HepG2 (cell line): ENCODE measurements at regions not wholly inside any gene's neighbourhood (a gene's known extent, or its start where the extent isn't known, plus 50 kb on each side); places are given as distances from the start of the nearest gene placed in this dataset.

Experiments
- ATAC-seq: fragments of 200-7000 bp; cut with Tn5 transposase; 3 replicates; pipeline ENCODE4 v1.9.1; 2020; ENCODE audit warnings: mild to moderate bottlenecking, moderate library complexity
- BruUV-seq: library from RNA; stranded (reverse); fragments of 400-500 nt; replicated peaks from 2 replicates; lab custom pipeline; 2021; lab: Mats Ljungman, UMichigan
- CTCF ChIA-PET: fragments of 300-600 bp; formaldehyde crosslinking; extraction: SDS; loops from one replicate; lab custom pipeline; 2021; ENCODE audit warnings: low total read pairs, inconsistent platforms, low intra/inter-chr PET ratio; lab: Yijun Ruan, JAX
- POLR2A ChIA-PET: fragments of 350-600 bp; sonication (Branson Sonifier 250); formaldehyde crosslinking; loops from one replicate; lab custom pipeline; 2020; ENCODE audit warnings: antibody characterized with exemption, inconsistent platforms; lab: Yijun Ruan, JAX
- DNase-seq: peaks from one replicate; pipeline ENCODE4 v3.0.0-alpha.2; 2015; ENCODE audit warnings: low spot score
- FAIRE-seq: peaks from 3 replicates; lab custom pipeline; 2011; peaks lifted over from hg19 to GRCh38; lab: Jason Lieb, UNC
- H2AFZ ChIP-seq: one replicate; pipeline ENCODE4 v1.6.1; 2011; ENCODE audit warnings: low read length, inconsistent platforms
- H3K27ac ChIP-seq: fragments of 300-600 bp; 3 replicates; pipeline ENCODE4 v1.8.0; 2011; ENCODE audit warnings: mixed run types, mild to moderate bottlenecking, mixed read lengths, low read length, inconsistent platforms; ENCODE audit not compliant: insufficient read depth; ENCODE audit errors: extremely low read length
- H3K27me3 ChIP-seq, 2 experiments: fragments of 200-600 bp in 1 of 2; 2 replicates in 1 of 2; 3 replicates in 1 of 2; pipeline versions ENCODE4 v1.6.0 to v1.8.0; 2011; ENCODE audit warnings: low read length in 2 of 2, mild to moderate bottlenecking in 2 of 2, moderate library complexity in 2 of 2, inconsistent platforms in 1 of 2; ENCODE audit not compliant: insufficient read depth in 2 of 2, control insufficient read depth in 1 of 2
- H3K36me3 ChIP-seq, 2 experiments: fragments of 200-600 bp in 1 of 2; replicated peaks in 1 of 2; 2 replicates in 1 of 2; 3 replicates in 1 of 2; pipeline versions ENCODE4 v1.5.1 to v1.8.0; 2011; ENCODE audit warnings: low read length in 2 of 2, inconsistent platforms in 1 of 2; ENCODE audit not compliant: insufficient read depth in 2 of 2, control insufficient read depth in 1 of 2
- H3K4me1 ChIP-seq: 2 replicates; pipeline ENCODE4 v1.5.1; 2012; ENCODE audit warnings: low read length, inconsistent platforms; ENCODE audit not compliant: insufficient read depth
- H3K4me2 ChIP-seq: 2 replicates; pipeline ENCODE4 v1.6.0; 2011; ENCODE audit warnings: low read depth, low read length, inconsistent platforms
- H3K4me3 ChIP-seq, 3 experiments: fragments of 200-600 bp in 1 of 3; sonication (generic), shearing (Covaris generic) in 1 of 3; replicated peaks in 1 of 3; 2 replicates each; pipeline ENCODE4 v1.5.1; 2011 to 2016; ENCODE audit warnings: low read length in 3 of 3, inconsistent platforms in 2 of 3, low read depth in 2 of 3, mild to moderate bottlenecking in 2 of 3, control low read depth in 1 of 3, mixed read lengths in 1 of 3; ENCODE audit not compliant: insufficient read depth in 1 of 3
- H3K79me2 ChIP-seq: one replicate; pipeline ENCODE4 v1.6.1; 2011; ENCODE audit warnings: low read length, inconsistent platforms; ENCODE audit not compliant: insufficient read depth
- H3K9ac ChIP-seq: 2 replicates; pipeline ENCODE4 v1.6.0; 2011; ENCODE audit warnings: mild to moderate bottlenecking, low read depth, low read length, inconsistent platforms; ENCODE audit not compliant: insufficient read depth
- H3K9me3 ChIP-seq: 2 replicates; pipeline ENCODE4 v1.5.1; 2012; ENCODE audit warnings: mild to moderate bottlenecking, low read length
- H4K20me1 ChIP-seq: 2 replicates; pipeline ENCODE4 v1.6.0; 2011; ENCODE audit warnings: inconsistent platforms, mild to moderate bottlenecking, low read length, moderate library complexity; ENCODE audit not compliant: insufficient read depth
- AFF4 ChIP-seq: sonication (generic); formaldehyde crosslinking; IDR thresholded peaks from 2 replicates; pipeline ENCODE4 v1.4.0; 2020; ENCODE audit warnings: missing genetic modification reagents
- CEBPB ChIP-seq: IDR thresholded peaks from 2 replicates; pipeline ENCODE4 v1.6.1; 2011; ENCODE audit warnings: low read depth, low read length, improper control_type of control experiment, borderline replicate concordance
- KLF13 ChIP-seq: sonication (generic); formaldehyde crosslinking; IDR thresholded peaks from 2 replicates; pipeline ENCODE4 v1.4.0; 2020; ENCODE audit warnings: mild to moderate bottlenecking, missing genetic modification reagents
- MBD4 ChIP-seq: IDR thresholded peaks from 2 replicates; pipeline ENCODE4 v1.6.1; 2012; ENCODE audit warnings: low read length, inconsistent platforms, borderline replicate concordance
- NAIF1 ChIP-seq: sonication (generic); formaldehyde crosslinking; IDR thresholded peaks from 2 replicates; pipeline ENCODE4 v1.5.0; 2020; ENCODE audit warnings: mild to moderate bottlenecking, missing genetic modification reagents, borderline replicate concordance
- NFYB ChIP-seq: sonication (generic); formaldehyde crosslinking; IDR thresholded peaks from 2 replicates; pipeline ENCODE4 v1.4.0; 2020; ENCODE audit warnings: missing genetic modification reagents
- RAD51 ChIP-seq: fragments of 450-650 bp; IDR thresholded peaks from 2 replicates; pipeline ENCODE4 v1.6.1; 2016; ENCODE audit warnings: borderline replicate concordance
- SRSF4 ChIP-seq: fragments of 200-400 bp; formaldehyde crosslinking; IDR thresholded peaks from one replicate; pipeline ENCODE4 v1.6.1; 2018; ENCODE audit warnings: mild to moderate bottlenecking, low read depth, low read length, moderate library complexity; ENCODE audit not compliant: poor library complexity, severe bottlenecking
- SYNCRIP ChIP-seq: fragments of 200-400 bp; formaldehyde crosslinking; IDR thresholded peaks from 2 replicates; pipeline ENCODE4 v1.6.1; 2018; ENCODE audit warnings: mild to moderate bottlenecking, low read depth, low read length; ENCODE audit not compliant: insufficient read depth
- TFDP1 ChIP-seq: IDR thresholded peaks from 2 replicates; pipeline ENCODE4 v1.6.1; 2016; ENCODE audit warnings: missing compliant biosample characterization, missing genetic modification reagents, borderline replicate concordance
- ZNF446 ChIP-seq: sonication (generic); formaldehyde crosslinking; IDR thresholded peaks from 2 replicates; pipeline ENCODE4 v1.5.0; 2020; ENCODE audit warnings: mild to moderate bottlenecking, missing genetic modification reagents
- ZNF512B ChIP-seq: sonication (generic); formaldehyde crosslinking; IDR thresholded peaks from 2 replicates; pipeline ENCODE4 v1.5.1; 2020; ENCODE audit warnings: missing genetic modification reagents, mild to moderate bottlenecking, borderline replicate concordance
- ZNF615 ChIP-seq: sonication (generic); formaldehyde crosslinking; IDR thresholded peaks from 2 replicates; pipeline ENCODE4 v1.5.0; 2020; ENCODE audit warnings: mild to moderate bottlenecking, missing genetic modification reagents, borderline replicate concordance
- ZNF720 ChIP-seq: sonication (generic); formaldehyde crosslinking; IDR thresholded peaks from 2 replicates; pipeline ENCODE4 v1.4.0; 2020; ENCODE audit warnings: missing genetic modification reagents
- ZNF749 ChIP-seq: sonication (generic); formaldehyde crosslinking; IDR thresholded peaks from 2 replicates; pipeline ENCODE4 v1.8.0; 2022; ENCODE audit warnings: mild to moderate bottlenecking, missing genetic modification reagents, moderate library complexity, borderline replicate concordance
- WGBS: methylation state at CpG from one replicate; pipeline ENCODE4 v1.1.6; 2017; ENCODE audit warnings: low lambda C conversion rate; 5-methylcytosine and 5-hydroxymethylcytosine counted together
- in situ Hi-C: cut with HindIII; loops from 2 replicates; pipeline ENCODE4 v1.10.0; 2017; ENCODE audit warnings: low pct_unique_long_range_greater_than_20kb; ENCODE audit not compliant: extremely low pct_ligation_motif_present
- intact Hi-C: fragments of 100-400 bp; cut with micrococcal nuclease; formaldehyde crosslinking; loops from one replicate; pipeline ENCODE4 v1.10.0; 2022; ENCODE audit not compliant: unreplicated experiment
- TF ChIP-seq, protein P1 (sequence below): sonication (generic); formaldehyde crosslinking; IDR thresholded peaks from 2 replicates; pipeline ENCODE4 v1.5.0; 2020; ENCODE audit warnings: mild to moderate bottlenecking, missing genetic modification reagents, moderate library complexity

DNA sequence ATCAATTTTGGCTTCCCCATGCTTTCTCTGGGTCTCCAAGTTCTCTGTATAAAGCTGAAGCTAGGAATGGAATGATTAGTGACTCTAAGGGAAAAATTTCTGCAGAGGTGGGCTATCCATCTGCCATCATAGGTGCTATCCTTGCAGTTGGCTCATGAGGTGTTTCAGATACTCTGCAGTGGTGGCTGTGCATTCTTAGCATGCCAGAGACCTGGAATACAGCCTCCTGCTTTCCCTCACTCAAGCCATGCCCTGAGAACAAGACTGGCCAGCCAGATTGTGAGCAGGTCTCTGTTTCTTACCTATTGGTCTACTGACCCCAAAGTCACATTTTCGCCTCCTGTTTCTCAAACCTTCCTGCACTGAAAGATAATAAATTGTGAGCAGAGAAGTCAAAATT lies 719.6 kb downstream of the CCSER2 start:
- H3K4me3 ChIP-seq: no peak overlapping the region
- POLR2A ChIA-PET: no interaction called here
- in situ Hi-C loops: no loop called here
- no peak for TF ChIP-seq SYNCRIP
- no peak for TF ChIP-seq NAIF1
- TF ChIP-seq ZNF615 (CRISPR knock-in tag): no peak
- TF ChIP-seq SRSF4: no peak
- TF ChIP-seq NFYB (CRISPR knock-in tag): no peak
- no peak for TF ChIP-seq MBD4
- TF ChIP-seq ZNF749 (CRISPR knock-in tag): no peak
- TF ChIP-seq ZNF512B (CRISPR knock-in tag): no peak
- no peak for TF ChIP-seq ZNF446 (CRISPR knock-in tag)
- TF ChIP-seq CEBPB: no peak
- TF ChIP-seq, protein P1, sequence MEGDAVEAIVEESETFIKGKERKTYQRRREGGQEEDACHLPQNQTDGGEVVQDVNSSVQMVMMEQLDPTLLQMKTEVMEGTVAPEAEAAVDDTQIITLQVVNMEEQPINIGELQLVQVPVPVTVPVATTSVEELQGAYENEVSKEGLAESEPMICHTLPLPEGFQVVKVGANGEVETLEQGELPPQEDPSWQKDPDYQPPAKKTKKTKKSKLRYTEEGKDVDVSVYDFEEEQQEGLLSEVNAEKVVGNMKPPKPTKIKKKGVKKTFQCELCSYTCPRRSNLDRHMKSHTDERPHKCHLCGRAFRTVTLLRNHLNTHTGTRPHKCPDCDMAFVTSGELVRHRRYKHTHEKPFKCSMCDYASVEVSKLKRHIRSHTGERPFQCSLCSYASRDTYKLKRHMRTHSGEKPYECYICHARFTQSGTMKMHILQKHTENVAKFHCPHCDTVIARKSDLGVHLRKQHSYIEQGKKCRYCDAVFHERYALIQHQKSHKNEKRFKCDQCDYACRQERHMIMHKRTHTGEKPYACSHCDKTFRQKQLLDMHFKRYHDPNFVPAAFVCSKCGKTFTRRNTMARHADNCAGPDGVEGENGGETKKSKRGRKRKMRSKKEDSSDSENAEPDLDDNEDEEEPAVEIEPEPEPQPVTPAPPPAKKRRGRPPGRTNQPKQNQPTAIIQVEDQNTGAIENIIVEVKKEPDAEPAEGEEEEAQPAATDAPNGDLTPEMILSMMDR (CRISPR knock-in tag): no peak
- no peak for TF ChIP-seq TFDP1
- TF ChIP-seq AFF4 (CRISPR knock-in tag): no peak
- no peak for TF ChIP-seq ZNF720 (CRISPR knock-in tag)
- TF ChIP-seq KLF13 (CRISPR knock-in tag): no peak
- no peak for TF ChIP-seq RAD51
- FAIRE-seq (no peak), ATAC-seq (no peak), DNase-seq (no peak)
- H3K9me3 ChIP-seq: peaks cover 62% of the 10 kb centered on the region
- no peaks in the 10 kb centered on the region for H3K4me1 ChIP-seq
- no peaks in the 10 kb centered on the region for H3K27me3 ChIP-seq
- H3K4me2 ChIP-seq: no peak overlapping the region
- CTCF ChIA-PET: no interaction called here
- no peaks in the 10 kb centered on the region for H4K20me1 ChIP-seq
- no peak overlapping the region for H3K9ac ChIP-seq
- no peak overlapping the region for H2AFZ ChIP-seq
- no peaks in the 10 kb centered on the region for H3K79me2 ChIP-seq
- intact Hi-C loops: no loop called here
- no peaks in the 10 kb centered on the region for H3K36me3 ChIP-seq
- H3K27ac ChIP-seq: no peak overlapping the region
- WGBS: 0% methylated on average over 1 of the region's 1 CpG
- no TSS peak for BruUV-seq
